Neural cell (in vitro differentiated cells): ENCODE measurements at regions not wholly inside any gene's neighbourhood (a gene's known extent, or its start where the extent isn't known, plus 50 kb on each side); places are given as distances from the start of the nearest gene placed in this dataset.
A peak's percentile ranks its signal among the peaks of the same experiment; 100 is the strongest.

Experiments used
- H2AFZ ChIP-seq: fragments of 200-600, 300-800 bp; sonication (generic), shearing (Covaris generic); 2 replicates; pipeline ENCODE4 v1.6.0; 2014; ENCODE audit warnings: low read depth, mild to moderate bottlenecking, antibody characterized with exemption, low read length, moderate library complexity
- H3F3A ChIP-seq: fragments of 200-600 bp; shearing (Covaris generic); 2 replicates; pipeline ENCODE4 v1.6.1; 2016; ENCODE audit warnings: mild to moderate bottlenecking, moderate library complexity, mixed read lengths, antibody characterized with exemption, low read length; ENCODE audit not compliant: insufficient read depth, poor library complexity, severe bottlenecking
- H3K27ac ChIP-seq: fragments of 200-600, 300-800 bp; sonication (generic), shearing (Covaris generic); 2 replicates; pipeline ENCODE4 v1.5.1; 2014; ENCODE audit warnings: mild to moderate bottlenecking, low read length, moderate library complexity
- H3K27me3 ChIP-seq: fragments of 300-800, 200-600 bp; sonication (generic), shearing (Covaris generic); 2 replicates; pipeline ENCODE4 v1.6.0; 2014; ENCODE audit warnings: mild to moderate bottlenecking, low read depth, low read length, moderate library complexity; ENCODE audit not compliant: insufficient read depth
- H3K36me3 ChIP-seq: fragments of 300-800, 200-600 bp; sonication (generic), shearing (Covaris generic); 2 replicates; pipeline ENCODE4 v1.5.1; 2014; ENCODE audit warnings: mild to moderate bottlenecking, antibody characterized with exemption, low read length, moderate library complexity; ENCODE audit not compliant: insufficient read depth
- H3K4me2 ChIP-seq: fragments of 300-800, 200-600 bp; sonication (generic), shearing (Covaris generic); 2 replicates; pipeline ENCODE4 v1.6.0; 2014; ENCODE audit warnings: mild to moderate bottlenecking, low read length
- H3K4me3 ChIP-seq: fragments of 300-800, 200-600 bp; sonication (generic), shearing (Covaris generic); 2 replicates; pipeline ENCODE4 v1.5.1; 2014; ENCODE audit warnings: mild to moderate bottlenecking, low read length, moderate library complexity
- H3K79me2 ChIP-seq: fragments of 200-600 bp; shearing (Covaris generic); replicated peaks from 2 replicates; pipeline ENCODE4 v1.6.0; 2014; ENCODE audit warnings: mild to moderate bottlenecking, low read length, moderate library complexity; ENCODE audit not compliant: insufficient read depth
- H3K9ac ChIP-seq: fragments of 300-800, 200-600 bp; sonication (generic), shearing (Covaris generic); 2 replicates; pipeline ENCODE4 v1.6.1; 2016; ENCODE audit warnings: mild to moderate bottlenecking, low read length, mixed read lengths
- H3K9me2 ChIP-seq: fragments of 200-600 bp; shearing (Covaris generic); 2 replicates; pipeline ENCODE4 v1.6.1; 2016; ENCODE audit warnings: mild to moderate bottlenecking, low read length, mixed read lengths; ENCODE audit not compliant: insufficient read depth
- H3K9me3 ChIP-seq: fragments of 200-600, 300-800 bp; sonication (generic), shearing (Covaris generic); 2 replicates; pipeline ENCODE4 v1.6.1; 2016; ENCODE audit warnings: mild to moderate bottlenecking, mixed run types, low read length, moderate library complexity, mixed read lengths
- H4K20me1 ChIP-seq: fragments of 200-600 bp; shearing (Covaris generic); 2 replicates; pipeline ENCODE4 v1.6.1; 2016; ENCODE audit warnings: mild to moderate bottlenecking, mixed run types; ENCODE audit not compliant: insufficient read depth
- CTCF ChIP-seq: fragments of 450-650 bp; IDR thresholded peaks from 2 replicates; pipeline ENCODE4 v1.5.1; 2014; ENCODE audit warnings: antibody characterized with exemption, mild to moderate bottlenecking, moderate library complexity; ENCODE audit not compliant: poor library complexity, severe bottlenecking
- EP300 ChIP-seq: fragments of 450-650 bp; conservative IDR thresholded peaks from 2 replicates; pipeline ENCODE4 v1.6.1; 2014; ENCODE audit warnings: antibody characterized with exemption, mild to moderate bottlenecking, moderate library complexity; ENCODE audit not compliant: poor library complexity, severe bottlenecking
- EZH2 ChIP-seq: fragments of 200-600, 300-800 bp; shearing (Covaris generic), sonication (generic); IDR thresholded peaks from 2 replicates; pipeline ENCODE4 v1.6.1; 2014; ENCODE audit warnings: antibody characterized with exemption, low read length, borderline replicate concordance, mild to moderate bottlenecking; ENCODE audit not compliant: insufficient read depth, poor library complexity, severe bottlenecking
- MXI1 ChIP-seq: fragments of 450-650 bp; conservative IDR thresholded peaks from 2 replicates; pipeline ENCODE4 v1.6.1; 2014; ENCODE audit warnings: antibody characterized with exemption, mild to moderate bottlenecking; ENCODE audit not compliant: poor library complexity, severe bottlenecking
- POLR2AphosphoS5 ChIP-seq: IDR thresholded peaks from 2 replicates; pipeline ENCODE4 v1.6.1; 2012
- RAD21 ChIP-seq: fragments of 450-650 bp; conservative IDR thresholded peaks from 2 replicates; pipeline ENCODE4 v1.6.1; 2014; ENCODE audit warnings: antibody characterized with exemption, mild to moderate bottlenecking, moderate library complexity
- REST ChIP-seq: IDR thresholded peaks from 2 replicates; pipeline ENCODE4 v1.6.1; 2012; ENCODE audit warnings: borderline replicate concordance
- SMC3 ChIP-seq: fragments of 450-650 bp; conservative IDR thresholded peaks from 2 replicates; pipeline ENCODE4 v1.6.1; 2014; ENCODE audit warnings: antibody characterized with exemption, mild to moderate bottlenecking, moderate library complexity; ENCODE audit not compliant: poor library complexity
- TAF1 ChIP-seq: IDR thresholded peaks from 2 replicates; pipeline ENCODE4 v1.6.1; 2012; ENCODE audit warnings: low read depth

GRCh38 chrX:21174439-21174838 is 199.8 kb upstream of the CNKSR2 start:
- Histone ChIP-seq H3K9me3 (no peaks in the 10 kb centered on the region), H3K79me2 (no peaks in the 10 kb centered on the region), H3K27me3 (no peaks in the 10 kb centered on the region), H3K9me2 (no peaks in the 10 kb centered on the region), H2AFZ (no peak overlapping the region), H3K4me2 (no peak overlapping the region), H3F3A (no peaks in the 10 kb centered on the region), H3K9ac (no peak overlapping the region), H4K20me1 (no peaks in the 10 kb centered on the region), H3K36me3 (no peaks in the 10 kb centered on the region), H3K4me3 (no peak overlapping the region), H3K27ac (no peak overlapping the region)
- TF ChIP-seq POLR2AphosphoS5 (no peak), REST (no peak)

DNA sequence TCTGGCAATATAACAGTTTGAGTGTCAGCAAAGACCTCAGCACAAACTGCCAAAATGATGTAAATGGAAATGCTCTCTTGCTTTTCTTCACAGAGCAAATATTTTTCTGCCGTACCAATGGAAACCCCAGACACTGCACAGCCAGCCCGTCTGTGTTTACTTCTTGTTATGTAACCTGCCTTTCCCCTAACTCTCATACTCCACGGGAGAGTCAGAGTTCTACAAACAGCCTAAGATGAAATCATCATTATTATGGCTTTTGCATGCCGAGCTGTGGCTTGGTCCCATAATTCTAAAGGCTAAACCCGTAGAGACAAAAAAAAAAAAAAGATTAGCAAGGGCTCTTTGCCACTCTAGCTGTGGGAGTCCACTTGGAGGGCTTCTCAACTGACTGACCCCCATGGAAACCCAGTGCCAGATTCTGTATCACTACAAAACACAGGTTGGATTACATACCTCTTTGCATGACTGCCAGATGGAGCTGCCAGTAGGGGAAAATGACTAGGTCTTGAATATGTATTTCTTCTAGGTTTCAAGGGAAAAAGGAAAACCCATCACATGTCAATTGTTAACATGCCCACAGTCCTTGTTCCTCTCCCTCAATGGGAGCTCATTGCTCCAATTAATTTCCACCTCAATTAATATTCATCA is 197.2 kb upstream of the CNKSR2 start:
- no peaks in the 10 kb centered on the region for H3F3A ChIP-seq

GRCh38 chrX:21181232-21181853 is 192.9 kb upstream of the CNKSR2 start:
- Histone ChIP-seq H4K20me1 (no peaks in the 10 kb centered on the region), H3F3A (no peaks in the 10 kb centered on the region), H3K9me3 (no peaks in the 10 kb centered on the region), H3K9me2 (no peaks in the 10 kb centered on the region), H3K79me2 (no peaks in the 10 kb centered on the region), H3K27me3 (no peaks in the 10 kb centered on the region), H3K4me3 (no peak overlapping the region), H3K27ac (no peak overlapping the region), H3K36me3 (no peaks in the 10 kb centered on the region), H3K4me2 (no peak overlapping the region), H2AFZ (no peak overlapping the region), H3K9ac (no peak overlapping the region)
- no peak for TF ChIP-seq POLR2AphosphoS5
- TF ChIP-seq CTCF = no peak
- no peak for TF ChIP-seq MXI1
- TF ChIP-seq EZH2 = no peak
- no peak for TF ChIP-seq RAD21
- no peak for TF ChIP-seq TAF1
- no peak for TF ChIP-seq SMC3
- TF ChIP-seq EP300 = no peak

More for the DNA sequence above, 197.2 kb upstream of the CNKSR2 start:
- H3K9me3 ChIP-seq = no peaks in the 10 kb centered on the region
- no peak for TF ChIP-seq CTCF
- TF ChIP-seq EZH2 = no peak
- peak; percentile 49 for TF ChIP-seq POLR2AphosphoS5
- no peak overlapping the region for H3K4me3 ChIP-seq
- H3K79me2 ChIP-seq = no peaks in the 10 kb centered on the region
- no peak overlapping the region for H3K4me2 ChIP-seq
- H3K36me3 ChIP-seq = no peaks in the 10 kb centered on the region
- no peaks in the 10 kb centered on the region for H4K20me1 ChIP-seq
- H2AFZ ChIP-seq = no peak overlapping the region
- H3K9ac ChIP-seq = no peak overlapping the region
- H3K27me3 ChIP-seq = no peaks in the 10 kb centered on the region
- no peaks in the 10 kb centered on the region for H3K9me2 ChIP-seq
- no peak overlapping the region for H3K27ac ChIP-seq
